ENCODE measurements at regions not wholly inside any gene's neighbourhood (a gene's known extent, or its start where the extent isn't known, plus 50 kb on each side); places are given as distances from the start of the nearest gene placed in this dataset.

DNA sequence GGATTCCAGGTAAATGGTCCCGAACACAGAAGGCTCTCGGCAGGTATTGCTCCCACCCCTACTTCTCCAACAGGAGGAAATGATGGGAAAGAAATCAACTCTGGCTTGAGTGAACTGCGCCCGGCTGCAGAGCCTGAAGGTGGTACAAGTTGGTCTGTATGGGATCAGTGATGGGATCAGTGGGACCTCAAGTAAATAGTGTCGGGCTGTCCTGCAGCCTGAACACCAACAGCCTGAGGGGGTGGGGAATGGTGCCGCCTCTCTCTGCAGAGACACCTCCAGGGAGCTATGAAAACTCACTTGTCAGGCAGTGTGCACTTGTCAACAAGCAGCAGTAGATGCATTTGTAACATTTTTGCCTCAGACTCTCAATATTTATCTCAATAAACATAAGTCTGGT, 183.5 kb downstream of the MATN1 start:
- no peak for DNase-seq (ENCODE audit: low spot score in 2 of 2)
- H3K4me1 ChIP-seq, result no peaks in the 10 kb centered on the region
- no peaks in the 10 kb centered on the region for H3K9me3 ChIP-seq
- H3K36me3 ChIP-seq, result no peaks in the 10 kb centered on the region
- TF ChIP-seq EP300 (IDR thresholded peaks at IDR 0.05) (no peak), POLR2A (IDR thresholded peaks at IDR 0.05) (no peak)
- TF ChIP-seq, protein P1, sequence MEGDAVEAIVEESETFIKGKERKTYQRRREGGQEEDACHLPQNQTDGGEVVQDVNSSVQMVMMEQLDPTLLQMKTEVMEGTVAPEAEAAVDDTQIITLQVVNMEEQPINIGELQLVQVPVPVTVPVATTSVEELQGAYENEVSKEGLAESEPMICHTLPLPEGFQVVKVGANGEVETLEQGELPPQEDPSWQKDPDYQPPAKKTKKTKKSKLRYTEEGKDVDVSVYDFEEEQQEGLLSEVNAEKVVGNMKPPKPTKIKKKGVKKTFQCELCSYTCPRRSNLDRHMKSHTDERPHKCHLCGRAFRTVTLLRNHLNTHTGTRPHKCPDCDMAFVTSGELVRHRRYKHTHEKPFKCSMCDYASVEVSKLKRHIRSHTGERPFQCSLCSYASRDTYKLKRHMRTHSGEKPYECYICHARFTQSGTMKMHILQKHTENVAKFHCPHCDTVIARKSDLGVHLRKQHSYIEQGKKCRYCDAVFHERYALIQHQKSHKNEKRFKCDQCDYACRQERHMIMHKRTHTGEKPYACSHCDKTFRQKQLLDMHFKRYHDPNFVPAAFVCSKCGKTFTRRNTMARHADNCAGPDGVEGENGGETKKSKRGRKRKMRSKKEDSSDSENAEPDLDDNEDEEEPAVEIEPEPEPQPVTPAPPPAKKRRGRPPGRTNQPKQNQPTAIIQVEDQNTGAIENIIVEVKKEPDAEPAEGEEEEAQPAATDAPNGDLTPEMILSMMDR (IDR thresholded peaks at IDR 0.05), result no peak
- WGBS, 2 donors, result 70 to 82% methylated on average over 6 of the region's 6 CpGs
- no peak overlapping the region for H3K4me3 ChIP-seq
- H3K27ac ChIP-seq, result no peak overlapping the region
- H3K27me3 ChIP-seq, result no peaks in the 10 kb centered on the region

DNA sequence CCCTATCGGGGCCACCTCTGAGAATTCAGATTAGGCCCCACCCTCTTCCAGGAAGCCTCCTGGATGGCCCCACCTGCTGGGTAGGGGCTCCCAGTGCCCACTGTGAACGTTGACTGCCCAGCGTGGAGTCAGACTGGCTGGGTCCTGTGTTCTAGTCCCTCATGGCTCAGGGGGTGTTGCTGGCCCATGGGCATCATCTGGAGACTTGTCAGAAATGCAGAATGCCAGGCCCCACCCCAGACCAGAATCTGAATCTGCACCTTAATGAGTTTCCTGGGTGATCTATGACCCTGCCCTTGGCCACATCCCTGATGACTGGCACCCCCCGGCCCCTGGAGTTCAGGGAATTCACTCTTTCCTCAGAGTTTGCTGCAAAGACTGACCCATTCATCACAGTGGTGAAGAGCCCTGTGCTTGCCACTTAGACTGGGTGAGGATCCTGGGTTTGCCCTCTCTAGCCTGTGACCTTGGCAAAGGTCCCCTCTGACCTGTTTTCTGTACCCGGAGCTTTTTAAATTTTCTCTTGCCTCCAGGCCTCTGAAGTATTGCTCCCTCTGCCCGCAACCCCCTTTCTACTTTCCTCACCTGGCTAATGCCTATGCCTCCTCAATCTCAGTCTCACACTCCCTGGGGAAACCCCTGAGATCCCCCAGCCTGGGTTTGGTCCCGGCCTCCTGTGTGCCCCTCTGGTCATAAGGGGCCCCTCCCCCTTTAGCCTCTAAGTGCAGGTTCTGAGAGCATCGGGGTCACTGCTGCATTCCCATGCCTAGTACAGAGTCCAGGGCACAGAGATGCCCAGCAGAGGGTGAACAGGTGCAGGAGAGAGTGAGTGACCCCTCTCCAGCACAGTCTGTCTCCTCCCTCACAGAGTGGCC, 184.2 kb downstream of the MATN1 start:
- H3K36me3 ChIP-seq, result no peaks in the 10 kb centered on the region
- no peak for DNase-seq (ENCODE audit: low spot score in 2 of 2)
- no peaks in the 10 kb centered on the region for H3K9me3 ChIP-seq
- TF ChIP-seq EP300 (IDR thresholded peaks at IDR 0.05), result no peak
- TF ChIP-seq POLR2A (IDR thresholded peaks at IDR 0.05), result no peak
- TF ChIP-seq, protein P1 (IDR thresholded peaks at IDR 0.05), result no peak
- no peaks in the 10 kb centered on the region for H3K27me3 ChIP-seq
- H3K27ac ChIP-seq, result no peak overlapping the region
- no peaks in the 10 kb centered on the region for H3K4me1 ChIP-seq
- 69 to 73% methylated on average over 5 to 7 of the region's 8 CpGs for WGBS, 2 donors
- H3K4me3 ChIP-seq, result no peak overlapping the region

DNA sequence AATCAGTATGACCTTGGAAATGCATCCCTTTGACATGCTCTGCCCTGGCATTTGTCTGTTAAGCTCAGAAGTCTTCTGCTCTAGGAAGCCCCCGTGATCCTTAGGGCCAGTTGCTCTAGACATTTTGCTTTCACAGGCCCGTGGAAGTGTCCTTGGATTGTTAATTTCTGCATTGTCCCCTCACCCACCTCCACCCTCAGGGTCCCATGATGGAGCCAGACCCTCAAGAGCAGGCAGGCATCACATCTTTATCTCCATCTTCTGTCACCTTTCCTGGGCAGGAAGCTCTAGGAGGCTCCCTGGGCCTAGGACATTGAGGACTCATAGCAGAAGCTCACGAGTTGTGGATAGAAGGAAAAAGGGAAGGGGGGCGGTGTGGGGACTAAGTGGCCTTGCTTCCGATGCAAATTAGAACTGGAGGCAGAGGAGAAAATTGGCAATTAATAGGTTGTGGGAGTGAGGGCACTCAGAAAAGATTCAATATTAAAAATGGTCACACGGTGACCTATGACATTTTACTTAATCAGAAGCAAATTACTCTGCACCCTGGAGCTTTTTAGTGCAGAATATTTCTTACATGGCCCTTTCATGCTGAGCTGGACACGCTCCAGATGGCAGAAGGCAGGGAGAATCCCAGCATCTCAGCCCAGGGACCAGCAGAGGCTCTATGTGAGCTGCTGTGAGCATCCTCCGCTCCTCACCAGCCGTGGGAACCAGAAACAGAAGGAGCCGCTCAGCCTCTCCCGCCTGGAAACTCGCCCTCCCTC, 185.0 kb downstream of the MATN1 start:
- Histone ChIP-seq H3K27ac (no peak overlapping the region), H3K27me3 (no peaks in the 10 kb centered on the region), H3K36me3 (no peaks in the 10 kb centered on the region), H3K4me3 (no peak overlapping the region), H3K4me1 (no peaks in the 10 kb centered on the region), H3K9me3 (peaks cover 0 to under 1% (median 0%) of the 10 kb centered on the region in 4 donors)
- WGBS, 2 donors, result 62 to 78% methylated on average over 12 of the region's 12 CpGs
- DNase-seq (ENCODE audit: low spot score in 2 of 2), result no peak
- TF ChIP-seq POLR2A (IDR thresholded peaks at IDR 0.05), result no peak
- no peak for TF ChIP-seq EP300 (IDR thresholded peaks at IDR 0.05)
- TF ChIP-seq, protein P1 (IDR thresholded peaks at IDR 0.05), result no peak

DNA sequence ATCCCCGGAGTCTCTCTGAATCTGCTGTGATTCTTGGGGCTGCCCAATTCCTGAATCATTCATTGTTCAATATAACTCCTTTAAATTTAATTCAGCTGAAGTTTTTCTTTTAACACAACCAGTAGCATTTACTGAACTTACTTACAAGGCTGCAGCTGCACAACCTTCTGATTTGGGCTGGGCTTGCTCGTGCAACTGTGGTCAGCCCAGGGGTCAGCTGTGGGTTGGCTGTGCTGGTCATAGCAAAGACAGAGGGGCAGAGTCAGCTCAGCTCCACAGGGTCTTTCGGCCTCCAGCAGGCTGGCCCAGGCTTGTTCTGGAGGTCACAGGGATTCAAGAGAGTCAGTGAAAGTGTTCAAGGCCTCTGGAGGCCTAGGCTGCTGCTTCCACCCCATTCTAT, 186.1 kb downstream of the MATN1 start:
- no peaks in the 10 kb centered on the region for H3K4me1 ChIP-seq
- TF ChIP-seq, protein P1 (IDR thresholded peaks at IDR 0.05), result no peak
- TF ChIP-seq EP300 (IDR thresholded peaks at IDR 0.05), result no peak
- no peak for DNase-seq (ENCODE audit: low spot score in 2 of 2)
- H3K9me3 ChIP-seq, result peaks cover 0 to 11% (median 0%) of the 10 kb centered on the region in 4 donors
- no peaks in the 10 kb centered on the region for H3K36me3 ChIP-seq
- no peaks in the 10 kb centered on the region for H3K27me3 ChIP-seq
- H3K27ac ChIP-seq, result no peak overlapping the region
- H3K4me3 ChIP-seq, result no peak overlapping the region
- WGBS, 2 donors, result 26 to 45% methylated on average over 3 of the region's 3 CpGs

DNA sequence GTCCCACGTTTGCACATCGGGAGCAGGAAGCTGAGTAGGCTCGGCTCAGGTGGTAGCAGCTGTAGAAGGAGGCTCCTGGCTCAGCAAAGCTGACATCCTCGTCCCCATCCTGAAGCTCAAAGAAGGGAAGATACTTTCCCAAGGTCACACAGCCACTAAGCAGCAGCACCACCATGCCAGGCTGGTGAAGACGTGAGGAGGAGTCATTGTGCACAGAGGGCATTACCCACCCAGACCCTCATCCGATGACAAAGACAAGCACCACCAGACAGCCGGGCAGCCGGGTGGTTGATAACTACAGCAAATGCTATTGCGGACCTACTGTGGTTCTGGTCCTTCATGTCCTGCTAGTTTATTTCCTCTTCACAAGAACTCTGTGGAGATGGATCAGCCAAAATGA, 186.9 kb downstream of the MATN1 start:
- no peak overlapping the region for H3K27ac ChIP-seq

More for the DNA sequence above, 186.9 kb downstream of the MATN1 start:
- Histone ChIP-seq H3K27me3 (no peaks in the 10 kb centered on the region), H3K9me3 (peaks cover 0 to 17% (median 0%) of the 10 kb centered on the region in 4 donors), H3K4me3 (no peak overlapping the region), H3K36me3 (no peaks in the 10 kb centered on the region), H3K4me1 (no peaks in the 10 kb centered on the region)
- WGBS, 2 donors, result 81 to 89% methylated on average over 8 to 9 of the region's 9 CpGs
- TF ChIP-seq, protein P1 (IDR thresholded peaks at IDR 0.05), result no peak
- TF ChIP-seq POLR2A (IDR thresholded peaks at IDR 0.05), result no peak
- no peak for TF ChIP-seq EP300 (IDR thresholded peaks at IDR 0.05)
- no peak for DNase-seq (ENCODE audit: low spot score in 2 of 2)
